MM.1S (cell line): ENCODE measurements at regions not wholly inside any gene's neighbourhood (a gene's known extent, or its start where the extent isn't known, plus 50 kb on each side); places are given as distances from the start of the nearest gene placed in this dataset.

Experiments used
- DNase-seq: peaks from one replicate; pipeline ENCODE4 v3.0.0-alpha.2; 2015
- H2AFZ ChIP-seq: fragments of 300-600 bp; sonication (generic); 2 replicates; pipeline ENCODE4 v1.6.0; 2016; ENCODE audit warnings: antibody characterized with exemption, low read length
- H3F3A ChIP-seq: fragments of 300-600 bp; sonication (generic); 2 replicates; pipeline ENCODE4 v1.6.1; 2016; ENCODE audit warnings: mild to moderate bottlenecking, antibody characterized with exemption, low read length, moderate library complexity, mixed read lengths; ENCODE audit not compliant: insufficient read depth
- H3K27ac ChIP-seq: fragments of 300-600 bp; sonication (generic); 2 replicates; pipeline ENCODE4 v1.5.1; 2016; ENCODE audit warnings: mild to moderate bottlenecking, low read length
- H3K27me3 ChIP-seq: fragments of 300-600 bp; sonication (generic); replicated peaks from 2 replicates; pipeline ENCODE4 v1.6.0; 2016; ENCODE audit warnings: low read length; ENCODE audit not compliant: insufficient read depth
- H3K36me3 ChIP-seq: fragments of 300-600 bp; sonication (generic); replicated peaks from 2 replicates; pipeline ENCODE4 v1.6.1; 2016; ENCODE audit warnings: mild to moderate bottlenecking, low read length, mixed read lengths; ENCODE audit not compliant: insufficient read depth
- H3K4me1 ChIP-seq: fragments of 300-600 bp; sonication (generic); 2 replicates; pipeline ENCODE4 v1.6.1; 2016; ENCODE audit warnings: low read length, mixed read lengths
- H3K4me2 ChIP-seq: fragments of 300-600 bp; sonication (generic); 2 replicates; pipeline ENCODE4 v1.6.0; 2016; ENCODE audit warnings: low read depth, low read length
- H3K4me3 ChIP-seq: fragments of 300-600 bp; sonication (generic); 2 replicates; pipeline ENCODE4 v1.5.1; 2016; ENCODE audit warnings: low read length, mixed read lengths
- H3K79me2 ChIP-seq: fragments of 300-600 bp; sonication (generic); 2 replicates; pipeline ENCODE4 v1.6.1; 2016; ENCODE audit warnings: mixed run types, low read length, mixed read lengths
- H3K9ac ChIP-seq: fragments of 300-600 bp; sonication (generic); 2 replicates; pipeline ENCODE4 v1.6.1; 2016; ENCODE audit warnings: low read length, mixed read lengths
- H3K9me2 ChIP-seq: fragments of 300-600 bp; sonication (generic); replicated peaks from 2 replicates; pipeline ENCODE4 v1.6.1; 2016; ENCODE audit warnings: mild to moderate bottlenecking, low read length, mixed read lengths; ENCODE audit not compliant: insufficient read depth
- H3K9me3 ChIP-seq: fragments of 300-600 bp; sonication (generic); replicated peaks from 2 replicates; pipeline ENCODE4 v1.6.1; 2016; ENCODE audit warnings: mild to moderate bottlenecking, low read length, mixed read lengths; ENCODE audit not compliant: insufficient read depth
- H4K20me1 ChIP-seq: fragments of 300-600 bp; sonication (generic); 2 replicates; pipeline ENCODE4 v1.6.1; 2016; ENCODE audit warnings: mild to moderate bottlenecking, low read length, moderate library complexity, mixed read lengths; ENCODE audit not compliant: insufficient read depth
- EZH2 ChIP-seq: fragments of 300-600 bp; sonication (generic); optimal IDR thresholded peaks from 2 replicates; pipeline ENCODE3; 2017; ENCODE audit warnings: low read depth, mild to moderate bottlenecking, antibody characterized with exemption, low read length, mixed read lengths
- EZH2phosphoT487 ChIP-seq: fragments of 300-600 bp; sonication (generic); IDR thresholded peaks from 2 replicates; pipeline ENCODE4 v1.6.1; 2018; ENCODE audit warnings: antibody characterized with exemption, low read length
- TF ChIP-seq, protein P1 (sequence below): fragments of 300-600 bp; sonication (generic); IDR thresholded peaks from 2 replicates; pipeline ENCODE4 v1.5.1; 2016; ENCODE audit warnings: antibody characterized with exemption, low read length, mixed read lengths

DNA sequence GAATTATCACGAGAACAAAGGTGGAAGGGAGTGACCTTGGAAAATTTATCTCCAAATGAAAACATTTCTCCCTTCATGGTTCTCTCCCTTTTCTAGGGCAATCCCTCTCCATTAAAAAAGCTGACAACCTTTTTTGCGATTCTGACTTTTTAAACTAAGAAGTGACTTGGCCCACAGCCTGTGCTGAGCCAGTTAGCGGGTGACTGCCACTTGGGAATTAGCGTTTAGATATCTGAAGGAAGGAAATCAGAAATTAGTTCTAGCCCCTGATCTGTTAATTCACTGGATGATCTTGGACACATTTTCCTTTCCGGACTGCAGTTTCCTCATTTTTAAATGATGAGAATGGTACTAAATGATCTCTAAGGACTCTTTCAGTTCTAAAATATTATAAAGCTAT lies 245.0 kb downstream of the FBXO8 start:
- no peaks in the 10 kb centered on the region for H3K9me3 ChIP-seq
- H3K27me3 ChIP-seq, result no peaks in the 10 kb centered on the region
- H3K9me2 ChIP-seq, result no peaks in the 10 kb centered on the region
- no peaks in the 10 kb centered on the region for H3K36me3 ChIP-seq
- no peak for DNase-seq
- H3K9ac ChIP-seq, result no peak overlapping the region
- TF ChIP-seq EZH2phosphoT487, result no peak
- TF ChIP-seq, protein P1, sequence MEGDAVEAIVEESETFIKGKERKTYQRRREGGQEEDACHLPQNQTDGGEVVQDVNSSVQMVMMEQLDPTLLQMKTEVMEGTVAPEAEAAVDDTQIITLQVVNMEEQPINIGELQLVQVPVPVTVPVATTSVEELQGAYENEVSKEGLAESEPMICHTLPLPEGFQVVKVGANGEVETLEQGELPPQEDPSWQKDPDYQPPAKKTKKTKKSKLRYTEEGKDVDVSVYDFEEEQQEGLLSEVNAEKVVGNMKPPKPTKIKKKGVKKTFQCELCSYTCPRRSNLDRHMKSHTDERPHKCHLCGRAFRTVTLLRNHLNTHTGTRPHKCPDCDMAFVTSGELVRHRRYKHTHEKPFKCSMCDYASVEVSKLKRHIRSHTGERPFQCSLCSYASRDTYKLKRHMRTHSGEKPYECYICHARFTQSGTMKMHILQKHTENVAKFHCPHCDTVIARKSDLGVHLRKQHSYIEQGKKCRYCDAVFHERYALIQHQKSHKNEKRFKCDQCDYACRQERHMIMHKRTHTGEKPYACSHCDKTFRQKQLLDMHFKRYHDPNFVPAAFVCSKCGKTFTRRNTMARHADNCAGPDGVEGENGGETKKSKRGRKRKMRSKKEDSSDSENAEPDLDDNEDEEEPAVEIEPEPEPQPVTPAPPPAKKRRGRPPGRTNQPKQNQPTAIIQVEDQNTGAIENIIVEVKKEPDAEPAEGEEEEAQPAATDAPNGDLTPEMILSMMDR, result no peak
- TF ChIP-seq EZH2, result no peak
- no peak overlapping the region for H3K27ac ChIP-seq
- no peak overlapping the region for H3K4me2 ChIP-seq
- H3K4me3 ChIP-seq, result no peak overlapping the region
- H3K79me2 ChIP-seq, result no peaks in the 10 kb centered on the region
- no peaks in the 10 kb centered on the region for H3F3A ChIP-seq
- no peaks in the 10 kb centered on the region for H4K20me1 ChIP-seq
- H3K4me1 ChIP-seq, result no peaks in the 10 kb centered on the region
- no peak overlapping the region for H2AFZ ChIP-seq

DNA sequence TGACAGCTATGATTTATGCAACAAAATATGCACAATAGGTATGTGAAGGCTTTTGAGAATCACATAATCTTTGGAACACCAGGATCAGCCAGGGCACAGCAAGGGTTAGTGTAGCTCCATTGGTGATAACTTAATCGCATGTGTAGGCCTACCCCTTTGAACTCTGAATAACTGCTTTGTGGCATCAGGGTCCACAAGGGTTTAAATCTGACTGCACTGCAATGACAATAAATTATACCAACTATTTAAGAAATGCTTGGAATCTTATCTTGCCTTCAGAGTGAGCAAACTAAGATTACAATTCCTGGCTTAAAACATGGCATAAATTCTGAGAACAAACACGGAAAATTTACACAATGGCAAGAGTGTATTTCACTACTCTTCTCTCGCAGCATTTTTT lies 245.8 kb downstream of the FBXO8 start:
- H3F3A ChIP-seq, result no peaks in the 10 kb centered on the region
- no peak overlapping the region for H3K4me2 ChIP-seq
- H3K4me3 ChIP-seq, result no peak overlapping the region
- no peaks in the 10 kb centered on the region for H3K9me3 ChIP-seq
- H3K9me2 ChIP-seq, result no peaks in the 10 kb centered on the region
- TF ChIP-seq EZH2phosphoT487, result no peak
- TF ChIP-seq, protein P1, result no peak
- no peak for TF ChIP-seq EZH2
- H3K9ac ChIP-seq, result no peak overlapping the region
- no peaks in the 10 kb centered on the region for H3K4me1 ChIP-seq
- no peaks in the 10 kb centered on the region for H3K79me2 ChIP-seq
- no peak overlapping the region for H2AFZ ChIP-seq
- no peak overlapping the region for H3K27ac ChIP-seq
- no peaks in the 10 kb centered on the region for H3K27me3 ChIP-seq
- DNase-seq, result no peak
- no peaks in the 10 kb centered on the region for H4K20me1 ChIP-seq
- H3K36me3 ChIP-seq, result no peaks in the 10 kb centered on the region

DNA sequence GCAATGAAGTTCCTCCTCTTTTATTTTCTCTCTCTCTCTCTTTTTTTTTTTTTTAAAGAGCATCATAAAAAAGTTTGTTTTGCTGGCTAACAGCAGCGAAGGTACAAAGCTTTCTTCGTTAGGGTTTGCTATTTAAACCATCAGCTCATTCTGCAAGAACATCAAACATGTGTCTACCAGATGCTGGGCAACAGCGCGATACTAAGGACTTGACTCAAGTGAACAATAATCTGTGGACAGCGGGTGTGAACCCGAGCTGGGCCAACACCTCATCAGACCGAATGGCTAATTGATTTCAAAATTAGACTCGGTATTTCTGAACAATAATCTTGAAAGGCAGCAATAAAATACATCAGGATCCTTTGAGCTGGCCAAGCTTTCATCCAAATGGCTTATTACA lies 246.4 kb downstream of the FBXO8 start:
- no peak overlapping the region for H3K4me3 ChIP-seq
- no peaks in the 10 kb centered on the region for H3K4me1 ChIP-seq
- no peak overlapping the region for H3K4me2 ChIP-seq
- no peaks in the 10 kb centered on the region for H3K9me2 ChIP-seq
- no peaks in the 10 kb centered on the region for H3K36me3 ChIP-seq
- no peaks in the 10 kb centered on the region for H3K27me3 ChIP-seq
- TF ChIP-seq EZH2 (no peak), EZH2phosphoT487 (no peak)
- TF ChIP-seq, protein P1, result no peak
- no peak overlapping the region for H3K9ac ChIP-seq
- H2AFZ ChIP-seq, result no peak overlapping the region
- H3K27ac ChIP-seq, result no peak overlapping the region
- no peaks in the 10 kb centered on the region for H3K79me2 ChIP-seq
- no peaks in the 10 kb centered on the region for H3F3A ChIP-seq
- DNase-seq, result no peak
- no peaks in the 10 kb centered on the region for H3K9me3 ChIP-seq
- H4K20me1 ChIP-seq, result no peaks in the 10 kb centered on the region
